IPS DF 4.7 (cell line): ENCODE measurements at regions not wholly inside any gene's neighbourhood (a gene's known extent, or its start where the extent isn't known, plus 50 kb on each side); places are given as distances from the start of the nearest gene placed in this dataset.
A peak's percentile ranks its signal among the peaks of the same experiment; 100 is the strongest.
"Not testable (repeated sequence)": the region's sequence is repeated elsewhere in the genome, so short reads cannot be mapped to it uniquely, and the experiment has no call there.

Experiments used
- DNase-seq: peaks from one replicate; pipeline ENCODE4 v3.0.0-alpha.2; 2013; ENCODE audit warnings: low spot score; ENCODE audit errors: extremely low read depth

DNA sequence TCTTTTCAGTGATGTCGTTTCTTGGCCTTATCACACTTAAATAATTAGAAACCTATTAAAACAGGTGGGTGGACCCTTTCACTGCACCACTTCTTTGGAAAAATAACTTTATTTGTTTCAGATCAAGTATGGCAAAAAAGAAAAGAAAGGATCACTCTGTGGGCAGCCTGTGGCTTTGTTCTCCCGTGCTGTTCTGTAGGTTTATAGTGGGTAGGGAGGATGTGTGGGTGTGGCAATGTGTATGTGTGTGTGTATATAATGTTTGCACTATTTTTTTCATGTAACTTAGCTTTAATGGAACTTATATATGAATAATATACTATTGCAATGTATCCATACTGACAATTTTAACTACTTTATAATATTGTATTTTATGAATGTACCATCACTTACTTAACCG lies 85.9 kb downstream of the ACTBL2 start:
- DNase-seq = no peak

DNA sequence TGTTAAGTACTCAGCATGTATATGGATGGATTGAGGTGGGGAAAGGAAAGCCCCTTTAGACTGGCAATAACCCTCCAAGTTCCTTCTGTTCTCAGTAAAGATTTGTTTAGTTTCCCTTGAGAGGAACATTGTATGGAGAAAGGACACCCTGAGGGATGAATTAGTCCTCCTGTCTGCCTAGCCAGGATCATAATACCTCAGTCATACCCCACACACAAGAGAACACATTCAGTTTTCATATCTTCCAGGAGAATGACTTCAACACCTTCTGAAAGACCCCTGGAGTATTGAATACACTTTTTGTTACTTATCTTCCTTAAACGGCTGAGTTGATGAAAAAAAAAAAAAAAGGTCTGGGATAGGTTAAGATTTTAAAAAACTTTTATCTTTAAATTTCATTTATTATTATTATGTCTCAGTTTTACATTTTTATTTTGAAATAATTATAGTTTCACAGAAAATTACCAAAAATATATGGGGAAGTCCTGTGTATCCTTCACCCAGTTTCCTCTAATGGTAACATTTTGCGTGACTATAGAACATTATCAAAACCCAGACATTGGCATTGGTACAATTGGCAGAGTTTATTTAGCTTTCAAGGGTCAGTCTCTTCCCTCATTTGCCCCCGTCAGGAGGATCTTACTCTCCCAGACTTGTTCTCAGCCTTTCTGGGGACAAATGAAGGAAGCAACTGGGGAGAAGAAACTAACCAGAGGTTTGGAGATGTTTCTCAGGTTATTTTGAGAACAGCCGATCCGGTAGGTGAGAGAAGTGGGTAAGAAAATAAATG lies 88.0 kb downstream of the ACTBL2 start:
- no peak for DNase-seq

DNA sequence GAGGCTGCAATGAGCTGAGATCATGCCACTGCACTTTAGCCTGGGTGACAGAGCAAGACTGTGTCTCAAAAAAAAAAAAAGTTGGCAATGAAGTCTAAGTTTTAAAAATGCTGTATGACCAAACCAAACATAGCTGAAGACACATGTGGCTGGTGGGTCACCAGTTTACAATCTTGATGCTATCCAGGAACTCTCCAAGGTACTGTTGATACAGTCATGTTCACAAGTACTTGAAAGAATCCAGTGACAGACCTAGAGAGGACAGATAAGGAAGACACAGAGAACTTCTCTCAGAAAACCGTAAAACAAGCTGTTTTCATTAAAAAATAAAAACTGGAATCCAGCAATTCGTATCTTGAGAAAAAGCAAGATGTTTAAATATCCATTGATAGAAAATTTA lies 95.7 kb downstream of the ACTBL2 start:
- DNase-seq = no peak

DNA sequence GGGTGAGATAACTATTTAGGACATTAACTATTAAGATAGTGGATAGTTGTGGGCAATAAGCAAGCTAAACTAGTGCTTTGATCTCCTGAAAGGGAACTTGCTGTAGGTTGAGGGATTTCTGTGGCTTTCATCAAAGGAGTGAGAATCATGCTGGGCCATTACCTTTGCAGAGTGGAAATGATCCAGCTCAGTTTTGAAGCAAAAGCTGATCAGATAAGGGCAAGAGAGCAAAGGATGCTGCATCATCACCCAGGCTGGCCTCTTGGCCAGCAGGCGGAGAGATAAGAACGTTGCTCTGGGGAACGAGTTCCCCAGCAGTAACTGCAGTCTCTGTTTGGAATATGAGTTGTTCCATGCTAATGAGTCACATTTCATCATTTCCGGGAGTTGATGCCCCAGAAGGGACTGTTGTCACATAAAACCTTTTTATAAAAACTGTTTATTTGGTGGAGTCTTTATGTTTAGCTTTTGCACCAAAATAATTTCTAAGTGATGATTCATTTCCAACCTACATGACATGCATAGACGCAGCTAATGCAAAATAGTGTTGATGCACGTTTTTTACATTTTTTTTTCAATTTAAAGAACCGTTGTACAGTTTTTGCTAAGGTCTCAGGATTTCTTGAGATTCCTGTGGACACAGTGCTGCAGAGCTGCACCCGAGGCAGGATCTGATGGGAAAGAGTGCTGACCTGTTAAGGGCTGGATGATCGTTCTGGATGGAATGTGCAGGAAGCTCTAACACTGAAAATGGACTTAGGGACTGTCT lies 99.3 kb downstream of the ACTBL2 start:
- DNase-seq = no peak

DNA sequence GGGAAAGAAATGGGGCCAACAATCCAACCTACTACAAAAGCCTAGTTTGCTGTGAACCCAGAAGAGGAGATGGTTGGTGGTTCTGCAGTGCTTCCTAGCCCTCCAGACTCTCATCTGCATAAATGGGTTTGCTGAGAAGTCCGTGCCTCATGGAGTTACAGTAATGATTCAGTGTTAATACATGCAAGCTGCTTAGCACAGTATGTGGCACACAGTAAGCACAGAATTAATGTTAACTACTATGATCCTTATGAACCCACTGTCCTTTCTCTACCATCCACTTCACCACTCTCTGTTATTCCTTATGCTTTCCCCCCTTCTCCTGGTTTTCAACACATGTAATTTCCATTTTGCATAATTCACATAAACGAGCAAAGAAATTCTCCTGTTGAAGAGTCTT lies 100.0 kb downstream of the ACTBL2 start:
- no peak for DNase-seq

DNA sequence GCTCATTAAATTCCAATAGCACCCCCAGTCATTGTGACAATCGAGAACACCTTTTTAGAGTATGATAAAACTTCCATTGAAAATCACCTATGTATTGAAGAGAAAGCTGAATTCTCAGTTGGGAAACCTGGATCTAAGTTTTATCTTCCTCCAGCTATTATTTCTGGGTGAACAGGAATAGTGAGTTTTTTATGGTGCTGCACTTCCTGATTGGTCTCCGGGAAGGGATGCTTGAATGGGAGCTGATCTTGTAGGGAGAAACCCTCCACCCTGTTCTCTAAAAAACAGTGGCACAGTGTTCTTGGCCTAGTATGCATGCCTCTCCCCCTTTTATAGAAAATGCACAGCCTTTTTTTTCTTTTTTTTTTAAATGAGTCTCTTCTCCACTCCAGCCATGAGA lies 112.2 kb downstream of the ACTBL2 start:
- DNase-seq = no peak

DNA sequence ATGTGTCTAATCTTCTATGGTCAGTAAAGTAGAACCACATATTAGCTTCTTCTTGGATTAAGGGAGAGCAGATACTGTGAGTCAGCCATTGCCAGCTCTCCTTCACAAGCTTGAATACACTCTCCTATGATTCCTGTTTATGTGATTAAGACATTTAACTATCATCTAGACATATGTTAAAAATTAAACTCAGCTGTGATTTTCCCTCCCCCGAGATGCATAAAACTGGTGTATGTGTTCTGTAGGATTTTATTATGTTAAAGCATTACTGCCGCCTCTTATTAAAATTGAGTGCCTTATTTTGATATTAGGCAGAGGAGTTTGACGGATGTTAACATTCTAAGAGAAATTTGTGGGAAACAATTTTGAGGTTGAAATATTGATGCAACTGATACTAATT lies 114.6 kb downstream of the ACTBL2 start:
- no peak for DNase-seq

DNA sequence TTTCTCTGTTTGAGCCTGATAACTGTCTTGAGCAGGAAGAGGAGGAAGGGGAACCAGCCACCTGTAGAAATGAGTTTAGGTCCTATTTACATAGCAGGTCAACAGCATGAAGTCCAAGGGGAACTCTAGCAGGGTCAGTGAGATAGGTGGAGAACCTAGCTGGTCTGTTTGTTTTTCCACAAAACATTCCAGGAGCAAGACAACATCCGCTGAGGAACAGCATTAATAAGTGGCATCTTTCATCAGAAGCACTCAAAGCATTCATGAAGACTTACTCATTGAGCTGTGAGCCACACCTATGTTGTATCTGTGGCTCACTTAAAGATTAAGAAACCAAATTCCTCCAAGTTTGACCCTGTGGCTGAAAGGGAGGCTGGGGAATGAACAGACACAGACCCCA lies 115.9 kb downstream of the ACTBL2 start:
- no peak for DNase-seq

DNA sequence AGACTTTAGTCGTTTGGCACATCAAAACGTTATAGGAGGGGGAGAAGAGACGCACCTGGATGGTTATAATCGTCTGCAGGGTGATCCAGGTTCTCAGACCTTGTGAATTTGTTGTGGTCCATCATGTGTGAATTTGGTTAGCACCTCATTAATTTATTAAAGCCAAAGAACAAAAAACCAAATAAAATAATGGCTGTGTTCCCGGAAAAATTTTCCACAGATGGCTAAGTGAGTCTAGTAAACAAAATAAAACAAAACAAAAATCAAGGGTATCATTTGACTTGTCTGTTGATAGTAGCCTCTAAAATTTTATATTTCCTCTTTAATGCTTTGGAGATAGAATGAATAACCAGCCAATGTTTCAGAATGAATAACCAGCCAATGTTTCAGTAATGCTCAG lies 119.7 kb downstream of the ACTBL2 start:
- DNase-seq = no peak

DNA sequence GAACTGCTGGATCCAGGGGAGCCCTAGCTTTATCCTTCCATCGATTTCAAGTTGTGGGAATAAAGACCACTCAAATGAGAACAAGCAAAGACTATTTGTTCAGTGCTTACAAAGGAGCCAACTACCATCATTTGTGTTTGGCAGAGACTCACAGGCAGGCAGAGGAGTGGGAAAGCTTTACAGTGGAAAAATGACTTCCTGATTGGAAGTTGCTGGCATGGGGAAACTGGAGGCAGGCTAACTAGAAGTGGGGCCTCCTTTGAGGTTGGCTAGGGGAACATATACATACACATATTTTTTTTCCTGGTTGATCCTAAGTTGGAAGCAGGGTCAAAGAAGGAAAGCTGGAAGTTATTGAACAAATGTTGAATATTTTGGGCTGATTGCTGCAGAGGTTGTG lies 121.7 kb downstream of the ACTBL2 start:
- DNase-seq = no peak

DNA sequence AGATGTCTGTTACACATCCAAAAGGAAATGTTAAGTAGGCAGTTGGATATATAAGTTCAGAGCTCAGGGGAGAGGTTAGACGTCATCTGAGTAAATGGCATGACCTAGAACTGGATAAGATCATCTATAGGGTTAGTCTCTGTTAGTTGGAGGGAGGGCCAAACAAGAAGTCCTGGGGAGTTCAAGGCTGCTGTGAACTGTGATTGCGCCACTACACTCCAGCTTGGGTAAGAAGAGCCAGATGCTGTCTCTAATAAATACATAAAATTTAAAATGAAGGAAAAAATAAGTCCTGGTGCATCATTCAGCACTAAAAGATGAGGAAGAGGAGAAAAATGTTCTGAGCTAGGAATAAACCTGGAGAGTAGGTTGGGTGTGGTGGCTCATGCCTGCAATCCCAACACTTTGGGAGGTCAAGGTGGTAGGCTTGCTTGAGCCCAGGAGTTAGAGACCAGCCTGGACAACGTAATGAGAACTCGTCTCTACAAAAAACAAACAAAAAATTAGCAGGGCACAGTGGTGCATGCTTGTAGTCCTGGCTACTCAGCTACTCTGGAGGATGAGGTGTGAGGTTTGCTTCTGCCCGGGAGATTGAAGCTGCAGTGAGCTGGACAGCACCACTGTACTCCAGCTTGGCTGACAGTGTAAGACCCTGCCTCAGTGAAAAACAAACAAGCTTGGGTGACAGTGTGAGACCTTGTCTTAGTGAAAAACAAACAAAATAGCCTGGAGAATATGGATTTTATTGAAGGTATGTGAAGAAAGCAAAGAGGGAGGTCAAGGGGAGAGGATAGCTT lies 123.6 kb downstream of the ACTBL2 start:
- no peak for DNase-seq

DNA sequence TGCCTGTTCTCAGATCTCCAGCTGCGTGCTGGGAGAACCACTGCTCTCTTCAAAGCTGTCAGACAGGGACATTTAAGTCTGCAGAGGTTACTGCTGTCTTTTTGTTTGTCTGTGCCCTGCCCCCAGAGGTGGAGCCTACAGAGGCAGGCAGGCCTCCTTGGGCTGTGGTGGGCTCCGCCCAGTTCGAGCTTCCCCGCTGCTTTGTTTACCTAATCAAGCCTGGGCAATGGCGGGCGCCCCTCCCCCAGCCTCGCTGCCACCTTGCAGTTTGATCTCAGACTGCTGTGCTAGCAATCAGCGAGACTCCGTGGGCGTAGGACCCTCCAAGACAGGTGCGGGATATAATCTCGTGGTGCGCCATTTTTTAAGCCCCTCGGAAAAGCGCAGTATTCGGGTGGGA lies 125.8 kb downstream of the ACTBL2 start:
- not testable (repeated sequence) for DNase-seq

DNA sequence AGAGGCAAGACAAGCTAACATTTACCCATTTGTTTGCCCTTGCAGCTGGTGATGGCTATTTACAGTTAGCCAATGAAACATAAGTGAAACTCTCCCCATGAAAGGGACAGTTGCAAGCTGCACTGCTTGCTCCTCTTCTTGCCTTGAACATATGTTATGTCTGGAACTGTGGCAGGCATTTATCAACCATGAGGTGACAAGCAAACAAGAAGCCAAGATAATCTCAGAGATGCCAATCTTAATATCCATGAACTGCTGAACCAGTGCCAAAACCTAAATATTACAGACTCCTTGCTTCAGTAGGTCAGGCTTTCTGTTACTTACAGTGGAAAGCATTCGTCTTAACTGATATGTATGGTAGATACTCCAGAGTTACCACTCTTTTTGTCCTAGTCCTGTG lies 133.4 kb downstream of the ACTBL2 start:
- DNase-seq = no peak

DNA sequence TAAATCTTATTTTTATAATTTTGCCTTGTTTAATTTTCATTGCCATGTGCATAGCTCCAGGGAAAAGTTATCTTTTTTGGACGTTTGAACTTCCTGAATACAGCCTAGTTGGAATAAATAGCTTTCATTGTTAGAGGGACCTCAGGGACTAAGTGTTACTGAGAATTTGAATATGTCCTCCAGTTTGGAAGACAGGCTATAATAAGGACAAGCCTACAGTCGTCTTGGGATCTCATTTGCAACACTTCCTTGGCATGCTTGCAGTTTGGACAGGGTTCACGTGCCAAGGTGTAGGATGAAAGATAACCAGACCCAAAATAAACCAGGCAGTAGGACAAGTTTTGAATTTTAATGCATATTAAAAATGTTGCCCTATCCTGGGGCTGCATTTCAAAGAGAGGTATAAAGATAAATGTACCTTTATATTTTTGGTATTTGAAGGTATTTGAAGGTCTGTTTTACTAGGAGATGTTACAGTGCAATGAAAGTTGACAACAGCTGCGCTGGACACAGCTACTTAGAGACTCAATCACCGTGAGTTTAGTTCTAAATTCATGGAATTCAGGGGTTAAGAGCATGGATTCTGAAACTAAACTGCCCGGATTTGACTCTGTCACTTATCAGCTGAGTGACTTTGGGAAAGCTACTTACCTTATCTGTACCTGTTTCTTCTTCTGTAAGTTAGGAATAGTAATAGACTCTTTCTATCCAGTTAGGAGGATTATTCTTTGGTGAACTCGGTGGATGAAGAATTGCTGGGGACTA lies 134.1 kb downstream of the ACTBL2 start:
- DNase-seq = no peak

DNA sequence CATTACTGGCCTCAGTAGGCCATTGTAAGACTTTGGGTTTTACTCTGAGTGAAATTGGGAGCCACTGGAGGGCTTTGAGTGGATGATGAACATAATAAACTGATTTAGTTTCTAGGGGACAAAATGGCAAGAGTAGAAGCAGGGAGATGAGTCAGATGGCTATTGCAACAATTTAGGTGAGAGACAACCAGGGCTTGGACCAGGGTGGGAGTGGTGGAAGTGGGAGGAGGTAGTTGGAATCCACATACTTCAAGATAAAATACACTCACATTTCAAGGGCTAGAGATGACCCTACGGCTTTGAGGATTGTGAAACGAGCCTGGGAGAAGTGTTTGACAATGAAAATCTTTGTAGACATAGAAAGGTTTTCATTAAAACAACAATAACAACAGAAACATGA lies 136.3 kb downstream of the ACTBL2 start:
- DNase-seq = no peak

DNA sequence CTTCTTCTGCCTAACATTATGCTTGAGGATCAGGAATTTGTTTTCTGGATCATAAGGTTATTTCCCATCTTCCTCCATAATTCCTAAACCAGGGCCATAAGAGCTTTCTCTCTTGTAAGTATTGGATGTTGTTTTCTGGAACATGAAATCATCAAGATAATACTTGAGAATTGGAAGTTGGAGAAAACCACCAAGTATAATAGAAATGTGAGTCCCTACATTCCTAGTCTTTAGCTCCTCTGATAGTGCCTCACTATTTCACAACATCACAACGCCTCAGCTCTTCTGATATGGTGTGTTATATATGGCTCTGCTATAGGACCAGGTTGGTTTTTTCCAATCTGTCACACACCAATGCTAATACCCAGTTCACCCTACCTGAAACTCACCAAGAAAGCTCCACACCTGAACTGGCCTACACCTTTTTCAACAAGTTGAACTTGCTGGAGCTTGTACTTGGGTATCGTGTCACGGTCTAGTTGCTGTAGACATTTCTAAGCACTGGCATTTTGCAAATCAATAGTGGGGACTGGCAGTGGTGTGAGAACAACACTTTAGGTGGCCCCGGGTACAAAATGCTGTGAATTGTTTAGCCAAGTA lies 141.1 kb downstream of the ACTBL2 start:
- DNase-seq = no peak

DNA sequence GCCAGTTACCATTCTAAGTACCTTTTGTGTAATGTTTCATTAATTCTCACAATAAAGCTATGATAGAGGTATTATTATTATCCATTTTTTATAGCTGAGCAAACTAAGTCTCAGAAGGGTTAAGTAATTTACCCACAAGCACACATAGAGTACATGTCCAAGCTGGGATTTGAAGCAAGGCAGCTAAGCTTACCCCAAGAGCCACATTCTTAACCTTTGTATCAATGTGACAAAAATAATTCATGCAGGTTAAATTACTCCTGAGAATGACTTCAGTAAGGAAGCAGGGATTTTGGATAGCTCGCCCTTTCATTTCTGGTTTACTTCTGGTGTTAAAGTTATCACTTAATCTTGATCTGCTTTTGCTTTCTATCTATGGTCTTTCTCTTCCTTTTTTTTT lies 141.9 kb downstream of the ACTBL2 start:
- DNase-seq = no peak

DNA sequence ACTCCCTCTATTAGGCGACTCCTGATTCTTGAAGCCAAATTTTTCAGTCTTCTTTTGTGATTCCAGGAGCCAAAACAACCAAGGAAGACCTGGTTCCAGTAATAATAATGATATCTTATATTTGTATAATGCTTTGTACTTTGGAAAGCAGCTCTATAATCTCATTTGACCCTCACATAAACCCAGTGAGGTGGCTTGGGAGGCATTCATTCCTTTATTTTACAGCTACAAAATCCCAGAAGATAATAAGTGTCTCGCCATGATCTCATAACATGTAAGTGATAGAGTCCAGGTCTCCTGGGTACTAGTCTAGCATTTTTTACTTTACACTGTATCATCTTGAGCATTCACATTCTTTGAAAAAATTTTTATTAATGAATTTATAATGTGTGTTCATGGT lies 143.1 kb downstream of the ACTBL2 start:
- DNase-seq = no peak

DNA sequence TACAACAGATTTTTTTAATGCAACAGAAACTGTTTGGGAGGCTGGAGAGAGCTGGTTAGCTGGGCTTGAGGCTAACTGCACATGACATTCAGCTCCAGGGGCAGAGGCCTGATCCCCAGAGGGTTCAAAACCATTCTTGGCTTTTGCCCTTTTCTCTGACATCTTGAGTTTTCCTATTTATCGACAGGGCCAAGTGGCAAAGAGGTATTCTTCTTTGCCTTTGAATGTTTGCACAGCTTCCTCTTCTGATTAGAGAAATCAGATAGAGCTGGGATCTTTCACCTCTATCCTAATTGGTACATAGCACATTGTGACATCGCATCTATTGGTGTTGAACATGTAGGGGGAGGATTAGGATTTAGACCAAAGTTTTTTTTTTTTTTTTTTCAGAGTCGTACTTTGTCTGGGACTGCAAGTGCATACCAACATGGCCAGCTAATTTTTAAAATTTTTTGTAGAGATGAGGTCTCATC lies 143.7 kb downstream of the ACTBL2 start:
- no peak for DNase-seq

DNA sequence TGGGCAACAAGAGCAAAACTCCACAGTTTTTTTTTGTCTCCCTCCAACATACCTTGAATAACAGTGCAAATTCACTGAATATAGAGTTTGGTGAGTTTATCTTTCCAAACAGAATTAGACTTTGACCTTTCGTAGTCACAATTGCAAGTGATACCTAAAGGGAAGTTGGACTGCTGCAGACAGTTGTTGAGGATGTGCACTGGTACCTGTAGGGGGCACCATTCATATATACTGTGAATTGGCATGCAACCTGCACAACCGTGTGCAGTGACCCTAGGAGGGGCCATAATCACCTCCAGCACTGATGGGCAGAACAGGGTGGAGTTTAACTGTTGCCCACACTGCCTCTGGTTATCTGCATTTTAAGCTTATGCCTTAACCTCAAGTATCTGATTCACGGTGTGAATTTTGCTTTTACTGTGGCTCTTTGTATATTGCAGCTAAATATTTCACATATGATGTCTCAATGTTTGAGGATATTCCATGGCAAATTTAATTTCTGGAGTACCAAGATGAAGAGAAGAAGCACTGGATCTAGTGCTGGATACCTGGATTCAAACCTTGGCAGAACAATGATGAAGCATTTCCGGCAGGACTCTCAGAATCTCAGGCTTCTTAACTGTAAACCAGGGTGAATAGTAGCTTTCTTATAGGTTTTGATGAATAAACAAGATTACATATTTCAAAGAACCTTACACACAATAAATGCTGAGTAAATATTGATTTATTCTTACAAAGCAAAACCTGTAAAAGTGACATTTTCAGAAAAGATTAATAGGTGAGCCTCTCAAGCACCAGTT lies 144.3 kb downstream of the ACTBL2 start:
- DNase-seq = peak; percentile 25
